ENCODE measurements at regions not wholly inside any gene's neighbourhood (a gene's known extent, or its start where the extent isn't known, plus 50 kb on each side); places are given as distances from the start of the nearest gene placed in this dataset.

- no peak for DNase-seq (ENCODE audit: low read depth)
- no peak overlapping the region for H3K4me3 ChIP-seq (ENCODE audit: low read depth, low read length)
- TF ChIP-seq POLR2A (IDR thresholded peaks at IDR 0.05; ENCODE audit: extremely low read depth, insufficient read length): no peak
- TF ChIP-seq MYC (IDR thresholded peaks at IDR 0.05; ENCODE audit: low read depth, low read length): no peak
Observed at GRCh38 chr15:47415539-47415971, 301.8 kb upstream of the SEMA6D start.

GRCh38 chr15:47422881-47423665, 294.2 kb upstream of the SEMA6D start:
- no peak overlapping the region for H3K4me3 ChIP-seq (ENCODE audit: low read depth, low read length)
- no peak for DNase-seq (ENCODE audit: low read depth)
- no peak for TF ChIP-seq MAX (IDR thresholded peaks at IDR 0.05; ENCODE audit: low read depth, low read length)
- no peak for TF ChIP-seq CTCF (IDR thresholded peaks at IDR 0.05; ENCODE audit: low read depth, low read length)
- TF ChIP-seq POLR2A (IDR thresholded peaks at IDR 0.05; ENCODE audit: extremely low read depth, insufficient read length): no peak
- TF ChIP-seq MYC (IDR thresholded peaks at IDR 0.05; ENCODE audit: low read depth, low read length): no peak

GRCh38 chr15:47427463-47427862, 289.8 kb upstream of the SEMA6D start:
- TF ChIP-seq POLR2A (IDR thresholded peaks at IDR 0.05; ENCODE audit: extremely low read depth, insufficient read length): no peak
- TF ChIP-seq MAX (IDR thresholded peaks at IDR 0.05; ENCODE audit: low read depth, low read length): no peak
- no peak for TF ChIP-seq MYC (IDR thresholded peaks at IDR 0.05; ENCODE audit: low read depth, low read length)
- TF ChIP-seq CTCF (IDR thresholded peaks at IDR 0.05; ENCODE audit: low read depth, low read length): no peak
- H3K4me3 ChIP-seq (ENCODE audit: low read depth, low read length): no peak overlapping the region
- DNase-seq (ENCODE audit: low read depth): no peak

GRCh38 chr15:47429376-47429775, 287.9 kb upstream of the SEMA6D start:
- no peak overlapping the region for H3K4me3 ChIP-seq (ENCODE audit: low read depth, low read length)
- TF ChIP-seq CTCF (IDR thresholded peaks at IDR 0.05; ENCODE audit: low read depth, low read length): no peak
- no peak for TF ChIP-seq MAX (IDR thresholded peaks at IDR 0.05; ENCODE audit: low read depth, low read length)
- no peak for TF ChIP-seq MYC (IDR thresholded peaks at IDR 0.05; ENCODE audit: low read depth, low read length)
- no peak for TF ChIP-seq POLR2A (IDR thresholded peaks at IDR 0.05; ENCODE audit: extremely low read depth, insufficient read length)
- DNase-seq (ENCODE audit: low read depth): no peak

- H3K4me3 ChIP-seq (ENCODE audit: low read depth, low read length): no peak overlapping the region
- DNase-seq (ENCODE audit: low read depth): no peak
- TF ChIP-seq MAX (IDR thresholded peaks at IDR 0.05; ENCODE audit: low read depth, low read length) (no peak), POLR2A (IDR thresholded peaks at IDR 0.05; ENCODE audit: extremely low read depth, insufficient read length) (no peak), MYC (IDR thresholded peaks at IDR 0.05; ENCODE audit: low read depth, low read length) (no peak), CTCF (IDR thresholded peaks at IDR 0.05; ENCODE audit: low read depth, low read length) (no peak)
Observed at GRCh38 chr15:47431501-47431900, 285.8 kb upstream of the SEMA6D start.

GRCh38 chr15:47432826-47433225, 284.5 kb upstream of the SEMA6D start:
- no peak for DNase-seq (ENCODE audit: low read depth)
- TF ChIP-seq MAX (IDR thresholded peaks at IDR 0.05; ENCODE audit: low read depth, low read length): no peak
- TF ChIP-seq CTCF (IDR thresholded peaks at IDR 0.05; ENCODE audit: low read depth, low read length): no peak
- no peak for TF ChIP-seq MYC (IDR thresholded peaks at IDR 0.05; ENCODE audit: low read depth, low read length)
- TF ChIP-seq POLR2A (IDR thresholded peaks at IDR 0.05; ENCODE audit: extremely low read depth, insufficient read length): no peak
- no peak overlapping the region for H3K4me3 ChIP-seq (ENCODE audit: low read depth, low read length)
